Kidney epithelial cell (primary cell): ENCODE measurements at regions not wholly inside any gene's neighbourhood (a gene's known extent, or its start where the extent isn't known, plus 50 kb on each side); places are given as distances from the start of the nearest gene placed in this dataset.

ENCODE experiments used
- DNase-seq: peaks from one replicate; pipeline ENCODE4 v3.0.0-alpha.2; 2010; ENCODE audit warnings: low read depth
- H3K27me3 ChIP-seq: 2 replicates; pipeline ENCODE4 v1.6.0; 2011; ENCODE audit warnings: low read length; ENCODE audit not compliant: control insufficient read depth, insufficient read depth
- H3K36me3 ChIP-seq: 2 replicates; pipeline ENCODE4 v1.5.1; 2011; ENCODE audit warnings: low read length; ENCODE audit not compliant: control insufficient read depth, insufficient read depth
- H3K4me3 ChIP-seq: 2 replicates; pipeline ENCODE4 v1.5.1; 2011; ENCODE audit warnings: low read depth, mild to moderate bottlenecking, control low read depth, low read length
- TF ChIP-seq, protein P1 (sequence below): IDR thresholded peaks from 2 replicates; pipeline ENCODE4 v1.5.1; 2011; ENCODE audit warnings: mild to moderate bottlenecking, moderate library complexity, low read length, control low read depth, inconsistent platforms; ENCODE audit not compliant: insufficient read depth, poor library complexity, severe bottlenecking

DNA sequence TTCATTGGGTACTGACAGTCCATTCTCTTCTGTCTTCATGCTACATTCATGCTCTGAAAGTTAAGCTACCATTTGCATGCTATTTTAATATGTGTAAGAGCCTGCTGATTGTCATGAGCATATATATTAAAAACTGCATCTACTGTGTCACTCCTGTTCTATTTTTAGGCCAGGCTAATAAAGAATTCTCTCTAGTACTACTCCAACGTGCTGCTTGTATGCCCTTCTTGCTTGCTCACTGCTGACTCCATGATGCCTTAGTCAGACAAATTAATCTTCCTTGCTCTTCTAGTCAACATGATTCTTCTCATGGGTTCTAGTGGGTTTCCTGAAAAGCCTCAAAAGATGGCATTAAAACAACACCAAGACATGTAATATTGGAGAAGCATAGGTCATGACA is 1600.1 kb downstream of the DPP10 start:
- H3K27me3 ChIP-seq = no peaks in the 10 kb centered on the region
- DNase-seq = no peak
- TF ChIP-seq, protein P1, sequence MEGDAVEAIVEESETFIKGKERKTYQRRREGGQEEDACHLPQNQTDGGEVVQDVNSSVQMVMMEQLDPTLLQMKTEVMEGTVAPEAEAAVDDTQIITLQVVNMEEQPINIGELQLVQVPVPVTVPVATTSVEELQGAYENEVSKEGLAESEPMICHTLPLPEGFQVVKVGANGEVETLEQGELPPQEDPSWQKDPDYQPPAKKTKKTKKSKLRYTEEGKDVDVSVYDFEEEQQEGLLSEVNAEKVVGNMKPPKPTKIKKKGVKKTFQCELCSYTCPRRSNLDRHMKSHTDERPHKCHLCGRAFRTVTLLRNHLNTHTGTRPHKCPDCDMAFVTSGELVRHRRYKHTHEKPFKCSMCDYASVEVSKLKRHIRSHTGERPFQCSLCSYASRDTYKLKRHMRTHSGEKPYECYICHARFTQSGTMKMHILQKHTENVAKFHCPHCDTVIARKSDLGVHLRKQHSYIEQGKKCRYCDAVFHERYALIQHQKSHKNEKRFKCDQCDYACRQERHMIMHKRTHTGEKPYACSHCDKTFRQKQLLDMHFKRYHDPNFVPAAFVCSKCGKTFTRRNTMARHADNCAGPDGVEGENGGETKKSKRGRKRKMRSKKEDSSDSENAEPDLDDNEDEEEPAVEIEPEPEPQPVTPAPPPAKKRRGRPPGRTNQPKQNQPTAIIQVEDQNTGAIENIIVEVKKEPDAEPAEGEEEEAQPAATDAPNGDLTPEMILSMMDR = no peak
- H3K36me3 ChIP-seq = no peaks in the 10 kb centered on the region
- H3K4me3 ChIP-seq = no peak overlapping the region

DNA sequence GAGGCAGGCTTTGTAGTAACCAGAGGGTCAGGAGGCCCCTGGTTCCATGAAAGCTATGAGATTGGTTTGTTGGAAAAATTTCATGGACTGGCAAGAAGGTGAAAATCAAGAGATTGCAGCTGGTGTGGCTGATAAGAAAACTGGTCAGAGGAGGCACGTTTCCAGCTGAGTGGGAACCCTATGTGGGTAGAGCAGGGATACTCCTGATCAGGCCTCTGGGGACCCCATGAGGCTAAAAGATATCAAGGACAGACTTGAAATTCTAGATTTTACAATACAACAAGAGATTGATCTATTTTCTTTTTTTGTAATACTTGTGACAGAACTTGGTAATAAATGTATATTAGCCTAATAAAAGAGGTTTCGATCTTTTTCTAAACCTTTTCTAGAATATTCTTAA is 1615.1 kb downstream of the DPP10 start:
- Histone ChIP-seq H3K36me3 (no peaks in the 10 kb centered on the region), H3K27me3 (no peaks in the 10 kb centered on the region), H3K4me3 (no peak overlapping the region)
- TF ChIP-seq, protein P1 = no peak
- DNase-seq = no peak

DNA sequence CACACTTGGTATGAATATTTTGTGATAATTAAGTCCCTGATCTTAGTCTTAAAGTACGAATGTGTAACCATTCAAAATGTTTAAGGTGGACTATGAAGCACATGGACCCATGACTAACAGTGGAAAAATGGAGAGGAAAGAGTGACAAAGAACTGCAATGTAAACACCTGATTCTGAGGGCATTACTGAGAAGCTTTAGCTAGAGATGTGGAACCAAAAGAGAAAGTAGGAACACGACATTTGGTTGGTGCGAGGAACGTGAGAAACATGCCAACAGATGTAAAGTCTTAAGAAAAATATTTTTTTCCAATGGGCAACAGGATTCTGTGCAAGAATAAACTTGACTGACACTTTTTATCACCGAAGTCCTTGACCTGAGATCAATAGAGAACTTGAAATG is 1618.6 kb downstream of the DPP10 start:
- Histone ChIP-seq H3K27me3 (no peaks in the 10 kb centered on the region), H3K4me3 (no peak overlapping the region), H3K36me3 (no peaks in the 10 kb centered on the region)
- TF ChIP-seq, protein P1 = no peak
- no peak for DNase-seq

DNA sequence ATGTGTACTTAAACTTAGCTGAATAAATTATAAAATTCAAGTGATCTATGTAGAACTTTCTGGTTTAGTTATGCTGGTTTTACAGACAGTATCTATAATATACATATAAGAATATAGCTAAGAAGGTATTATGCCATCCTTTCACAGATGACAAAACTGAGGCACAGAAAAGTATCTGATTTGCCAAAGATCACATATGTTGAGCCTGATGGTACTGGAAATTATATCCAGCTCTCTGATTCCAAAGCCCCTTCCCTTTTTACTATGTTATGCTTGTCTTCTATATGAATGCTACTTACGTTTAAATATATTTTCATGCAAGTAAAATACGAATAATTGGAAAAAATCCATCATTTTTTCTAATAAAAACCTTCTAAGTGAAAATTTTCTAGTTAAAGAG is 1631.3 kb downstream of the DPP10 start:
- H3K36me3 ChIP-seq = no peaks in the 10 kb centered on the region
- TF ChIP-seq, protein P1 = no peak
- DNase-seq = no peak
- H3K27me3 ChIP-seq = no peaks in the 10 kb centered on the region
- H3K4me3 ChIP-seq = no peak overlapping the region

DNA sequence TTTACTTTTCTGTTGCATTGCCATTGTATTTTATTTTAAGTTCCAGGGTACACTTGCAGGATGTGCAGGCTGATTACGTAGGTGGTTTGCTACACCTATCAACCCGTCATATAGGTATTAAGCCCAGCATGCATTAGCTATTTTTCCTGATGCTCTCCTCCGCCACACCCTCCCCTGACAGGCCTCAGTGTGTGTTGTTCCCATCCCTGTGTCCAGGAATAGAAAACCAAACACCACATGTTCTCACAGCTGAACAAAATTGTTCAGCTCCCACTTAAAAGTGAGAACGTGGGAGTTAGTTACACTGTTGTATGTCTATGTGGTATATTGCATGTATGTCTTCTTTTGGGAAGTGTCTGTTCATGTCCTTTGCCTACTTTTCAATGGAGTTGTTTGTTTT is 1631.7 kb downstream of the DPP10 start:
- Histone ChIP-seq H3K27me3 (no peaks in the 10 kb centered on the region), H3K36me3 (no peaks in the 10 kb centered on the region), H3K4me3 (no peak overlapping the region)
- TF ChIP-seq, protein P1 = no peak
- no peak for DNase-seq

DNA sequence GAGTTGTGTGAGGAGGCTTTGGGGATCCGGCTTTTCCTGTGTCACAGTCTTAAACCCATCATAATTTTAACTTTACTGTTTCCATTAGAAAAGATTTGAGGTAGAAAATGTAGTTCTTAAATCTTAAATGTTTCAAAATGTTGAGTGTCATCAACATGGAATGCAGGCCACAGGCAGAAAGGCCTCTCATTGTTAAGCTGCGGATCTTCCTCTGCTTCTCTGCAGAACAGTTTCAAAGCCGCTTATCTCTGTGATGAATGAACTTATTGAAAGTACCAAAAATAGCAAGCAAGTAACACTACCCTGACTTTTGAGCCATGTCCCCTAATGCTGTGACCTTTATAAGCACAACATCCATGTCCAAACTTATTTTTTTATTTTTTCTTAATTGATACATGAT is 1645.8 kb downstream of the DPP10 start:
- no peaks in the 10 kb centered on the region for H3K27me3 ChIP-seq
- TF ChIP-seq, protein P1 = no peak
- no peak overlapping the region for H3K4me3 ChIP-seq
- DNase-seq = no peak
- H3K36me3 ChIP-seq = no peaks in the 10 kb centered on the region
